Tibial nerve (tissue), 4 donors: ENCODE measurements at regions not wholly inside any gene's neighbourhood (a gene's known extent, or its start where the extent isn't known, plus 50 kb on each side); places are given as distances from the start of the nearest gene placed in this dataset.
"Not testable (repeated sequence)": the region's sequence is repeated elsewhere in the genome, so short reads cannot be mapped to it uniquely, and the experiment has no call there.

Experiments used
- DNase-seq, 2 donors: peaks; one replicate each; pipeline ENCODE4 v3.0.0-alpha.2; 2019; ENCODE audit warnings: low spot score in 2 of 2
- H3K27ac ChIP-seq, 4 donors: fragments of 200-600 bp; sonication (generic) in 3 of 4; one replicate each; pipeline ENCODE4 v1.5.1; 2017 to 2019; ENCODE audit warnings: mild to moderate bottlenecking in 1 of 4
- H3K27me3 ChIP-seq, 2 donors: fragments of 200-600 bp; sonication (generic) in 1 of 2; one replicate each; pipeline versions ENCODE4 v1.5.1 to v1.6.0; 2017 to 2019
- H3K36me3 ChIP-seq, 3 donors: fragments of 200-600 bp; sonication (generic); one replicate each; pipeline ENCODE4 v1.5.1; 2018 to 2019
- H3K4me1 ChIP-seq, 4 donors: fragments of 200-600 bp; sonication (generic) in 3 of 4; one replicate each; pipeline ENCODE4 v1.5.1; 2017 to 2019
- H3K4me3 ChIP-seq, 4 donors: fragments of 200-600 bp; sonication (generic) in 3 of 4; one replicate each; pipeline ENCODE4 v1.5.1; 2017 to 2019; ENCODE audit warnings: mild to moderate bottlenecking in 1 of 4, moderate library complexity in 1 of 4
- H3K9me3 ChIP-seq, 4 donors: fragments of 200-600 bp; sonication (generic) in 3 of 4; one replicate each; pipeline ENCODE4 v1.5.1; 2017 to 2019
- CTCF ChIP-seq, 5 experiments: fragments of 200-600 bp in 3 of 5; fragments of 450-650 bp in 2 of 5; sonication (generic) in 3 of 5; IDR thresholded peaks; one replicate each; pipeline ENCODE4 v1.5.1; 2016 to 2019; ENCODE audit warnings: antibody characterized with exemption in 5 of 5, mild to moderate bottlenecking in 3 of 5, moderate library complexity in 2 of 5
- EP300 ChIP-seq, 2 donors: sonication (generic); formaldehyde crosslinking; IDR thresholded peaks; one replicate each; pipeline ENCODE4 v1.6.1; 2017; ENCODE audit warnings: antibody characterized with exemption in 2 of 2, mild to moderate bottlenecking in 1 of 2
- POLR2A ChIP-seq, 2 donors: fragments of 450-650 bp; IDR thresholded peaks; one replicate each; pipeline ENCODE4 v1.6.1; 2017; ENCODE audit warnings: antibody characterized with exemption in 2 of 2, mild to moderate bottlenecking in 2 of 2, moderate library complexity in 2 of 2
- WGBS, 2 donors: methylation state at CpG; one replicate each; pipeline ENCODE4 v1.1.5; 2018; 5-methylcytosine and 5-hydroxymethylcytosine counted together

- TF ChIP-seq CTCF (IDR thresholded peaks at IDR 0.05) (no peak), POLR2A (IDR thresholded peaks at IDR 0.05) (no peak), EP300 (IDR thresholded peaks at IDR 0.05) (no peak)
- Histone ChIP-seq H3K36me3 (no peaks in the 10 kb centered on the region), H3K27me3 (peaks cover 0 to 3% of the 10 kb centered on the region in 2 donors), H3K4me3 (no peak overlapping the region), H3K4me1 (no peaks in the 10 kb centered on the region), H3K9me3 (no peaks in the 10 kb centered on the region), H3K27ac (no peak overlapping the region)
- DNase-seq, result no peak
- WGBS, 2 donors, result 50 to 60% methylated on average over 4 of the region's 4 CpGs
These were observed 108.1 kb upstream of the TRPC5 start for GRCh38 chrX:112190646-112191045.

GRCh38 chrX:112181361-112181760 lies 98.8 kb upstream of the TRPC5 start:
- WGBS, 2 donors, result 85 to 88% methylated on average over 3 of the region's 3 CpGs
- H3K4me3 ChIP-seq, DNase-seq, H3K36me3 ChIP-seq, H3K9me3 ChIP-seq, H3K4me1 ChIP-seq, H3K27ac ChIP-seq: not testable (repeated sequence)
- peaks cover 0 to 10% of the 10 kb centered on the region in 2 donors for H3K27me3 ChIP-seq

- no peaks in the 10 kb centered on the region for H3K9me3 ChIP-seq
- no peak overlapping the region for H3K4me3 ChIP-seq
- H3K27me3 ChIP-seq, result peaks cover 0 to 9% of the 10 kb centered on the region in 2 donors
- H3K36me3 ChIP-seq, result no peaks in the 10 kb centered on the region
- H3K4me1 ChIP-seq, result no peaks in the 10 kb centered on the region
- 90 to 93% methylated on average over 2 of the region's 2 CpGs for WGBS, 2 donors
- DNase-seq, result no peak
- H3K27ac ChIP-seq, result no peak overlapping the region
- TF ChIP-seq CTCF (IDR thresholded peaks at IDR 0.05) (no peak), EP300 (IDR thresholded peaks at IDR 0.05) (no peak), POLR2A (IDR thresholded peaks at IDR 0.05) (no peak)
These were observed 81.8 kb upstream of the TRPC5 start for GRCh38 chrX:112164420-112164819.

- no peak for TF ChIP-seq POLR2A (IDR thresholded peaks at IDR 0.05)
- TF ChIP-seq EP300 (IDR thresholded peaks at IDR 0.05), result no peak
- TF ChIP-seq CTCF (IDR thresholded peaks at IDR 0.05), result no peak
- Histone ChIP-seq H3K27me3 (peaks cover 0 to 13% of the 10 kb centered on the region in 2 donors), H3K4me1 (no peaks in the 10 kb centered on the region), H3K27ac (no peak overlapping the region), H3K4me3 (no peak overlapping the region), H3K36me3 (no peaks in the 10 kb centered on the region), H3K9me3 (no peaks in the 10 kb centered on the region)
- 54 to 60% methylated on average over 2 to 3 of the region's 3 CpGs for WGBS, 2 donors
- DNase-seq, result no peak
These were observed 81.3 kb upstream of the TRPC5 start for GRCh38 chrX:112163906-112164305.

- Histone ChIP-seq H3K9me3 (no peaks in the 10 kb centered on the region), H3K36me3 (peaks cover 0 to 3% (median 0%) of the 10 kb centered on the region in 3 donors), H3K4me3 (no peak overlapping the region), H3K27me3 (no peaks in the 10 kb centered on the region), H3K4me1 (no peaks in the 10 kb centered on the region), H3K27ac (no peak overlapping the region)
- DNase-seq, result no peak
- TF ChIP-seq EP300 (IDR thresholded peaks at IDR 0.05) (no peak), CTCF (IDR thresholded peaks at IDR 0.05) (no peak), POLR2A (IDR thresholded peaks at IDR 0.05) (no peak)
- 72 to 87% methylated on average over 2 of the region's 2 CpGs for WGBS, 2 donors
These were observed 65.8 kb upstream of the TRPC5 start for GRCh38 chrX:112148397-112148796.

- 27 to 46% methylated on average over 2 of the region's 2 CpGs for WGBS, 2 donors
- H3K4me1 ChIP-seq, result no peaks in the 10 kb centered on the region
- TF ChIP-seq CTCF (IDR thresholded peaks at IDR 0.05) (peak in 1 of 5 experiments; percentile 18), POLR2A (IDR thresholded peaks at IDR 0.05) (no peak), EP300 (IDR thresholded peaks at IDR 0.05) (no peak)
- no peak overlapping the region for H3K27ac ChIP-seq
- DNase-seq, result no peak
- peaks cover 0 to 7% of the 10 kb centered on the region in 2 donors for H3K27me3 ChIP-seq
- H3K9me3 ChIP-seq, result no peaks in the 10 kb centered on the region
- H3K4me3 ChIP-seq, result no peak overlapping the region
- no peaks in the 10 kb centered on the region for H3K36me3 ChIP-seq
These were observed 64.6 kb upstream of the TRPC5 start for GRCh38 chrX:112147206-112147605.
